ENCODE measurements at regions not wholly inside any gene's neighbourhood (a gene's known extent, or its start where the extent isn't known, plus 50 kb on each side); places are given as distances from the start of the nearest gene placed in this dataset.
A peak's percentile ranks its signal among the peaks of the same experiment; 100 is the strongest.

- Histone ChIP-seq H3K27me3 (ENCODE audit: control insufficient read depth, insufficient read depth, low read length) (no peaks in the 10 kb centered on the region), H3K36me3 (ENCODE audit: control insufficient read depth, insufficient read depth, low read length) (no peaks in the 10 kb centered on the region), H3K9ac (ENCODE audit: low read length) (no peak overlapping the region), H3K9me3 (ENCODE audit: control insufficient read depth, insufficient read depth, low read depth, low read length) (peaks cover 17% of the 10 kb centered on the region), H3K27ac (ENCODE audit: low read depth, low read length) (no peak overlapping the region), H3K4me3 (ENCODE audit: low read depth, low read length) (no peak overlapping the region), H3K4me1 (ENCODE audit: control insufficient read depth, insufficient read depth, low read length) (no peaks in the 10 kb centered on the region)
Measured at GRCh38 chr12:87171356-87171755, 857.8 kb downstream of the C12orf50 start.

GRCh38 chr12:87169010-87169409 lies 860.2 kb downstream of the C12orf50 start:
- H3K36me3 ChIP-seq (ENCODE audit: control insufficient read depth, insufficient read depth, low read length): peaks cover 5% of the 10 kb centered on the region; the same call in 1 of the 2 replicates
- H3K27me3 ChIP-seq (ENCODE audit: control insufficient read depth, insufficient read depth, low read length): no peaks in the 10 kb centered on the region
- no peak overlapping the region for H3K27ac ChIP-seq (ENCODE audit: low read depth, low read length)
- no peaks in the 10 kb centered on the region for H3K4me1 ChIP-seq (ENCODE audit: control insufficient read depth, insufficient read depth, low read length)
- no peak overlapping the region for H3K4me3 ChIP-seq (ENCODE audit: low read depth, low read length)
- H3K9ac ChIP-seq (ENCODE audit: low read length): no peak overlapping the region
- H3K9me3 ChIP-seq (ENCODE audit: control insufficient read depth, insufficient read depth, low read depth, low read length): peaks cover 40% of the 10 kb centered on the region

DNA sequence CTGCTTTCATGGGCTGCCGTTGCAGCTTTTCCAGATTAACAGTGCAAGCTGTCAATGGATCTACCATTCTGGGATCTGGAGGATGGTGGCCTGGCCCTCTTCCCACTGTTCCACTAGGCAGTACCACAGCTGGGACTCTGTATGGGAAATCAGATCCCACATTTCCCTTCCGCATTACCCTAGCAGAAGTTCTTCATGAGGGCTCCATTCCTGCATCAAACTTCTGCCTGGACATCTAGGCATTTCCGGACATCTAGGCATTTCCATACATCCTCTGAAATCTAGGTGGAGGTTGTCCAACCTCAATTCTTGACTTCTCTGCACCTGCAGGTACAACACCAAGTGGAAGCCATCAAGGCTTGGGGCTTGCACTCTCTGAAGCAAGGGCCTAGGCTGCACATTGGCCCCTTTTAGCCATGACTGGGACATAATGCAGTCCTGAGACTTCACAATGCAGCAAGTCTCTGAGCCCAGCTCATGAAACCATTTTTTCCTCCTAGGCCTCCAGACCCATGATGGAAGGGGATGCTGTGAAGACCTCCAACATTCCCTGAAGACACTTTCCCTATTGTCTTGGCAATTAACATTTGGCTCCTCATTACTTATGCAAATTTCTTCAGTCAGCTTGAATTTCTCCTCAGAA lies 863.3 kb downstream of the C12orf50 start:
- Histone ChIP-seq H3K36me3 (ENCODE audit: control insufficient read depth, insufficient read depth, low read length) (peaks cover 5% of the 10 kb centered on the region; the same call in 1 of the 2 replicates), H3K27ac (ENCODE audit: low read depth, low read length) (no peak overlapping the region), H3K9me3 (ENCODE audit: control insufficient read depth, insufficient read depth, low read depth, low read length) (peaks cover 41% of the 10 kb centered on the region), H3K9ac (ENCODE audit: low read length) (no peak overlapping the region), H3K27me3 (ENCODE audit: control insufficient read depth, insufficient read depth, low read length) (no peaks in the 10 kb centered on the region), H3K4me1 (ENCODE audit: control insufficient read depth, insufficient read depth, low read length) (no peaks in the 10 kb centered on the region), H3K4me3 (ENCODE audit: low read depth, low read length) (no peak overlapping the region)

GRCh38 chr12:87163122-87163521 lies 866.1 kb downstream of the C12orf50 start:
- H3K4me3 ChIP-seq (ENCODE audit: low read depth, low read length): no peak overlapping the region
- peaks cover 40% of the 10 kb centered on the region for H3K9me3 ChIP-seq (ENCODE audit: control insufficient read depth, insufficient read depth, low read depth, low read length)
- no peaks in the 10 kb centered on the region for H3K4me1 ChIP-seq (ENCODE audit: control insufficient read depth, insufficient read depth, low read length)
- peaks cover 5% of the 10 kb centered on the region; the same call in 1 of the 2 replicates for H3K36me3 ChIP-seq (ENCODE audit: control insufficient read depth, insufficient read depth, low read length)
- no peaks in the 10 kb centered on the region for H3K27me3 ChIP-seq (ENCODE audit: control insufficient read depth, insufficient read depth, low read length)
- H3K27ac ChIP-seq (ENCODE audit: low read depth, low read length): no peak overlapping the region
- no peak overlapping the region for H3K9ac ChIP-seq (ENCODE audit: low read length)

DNA sequence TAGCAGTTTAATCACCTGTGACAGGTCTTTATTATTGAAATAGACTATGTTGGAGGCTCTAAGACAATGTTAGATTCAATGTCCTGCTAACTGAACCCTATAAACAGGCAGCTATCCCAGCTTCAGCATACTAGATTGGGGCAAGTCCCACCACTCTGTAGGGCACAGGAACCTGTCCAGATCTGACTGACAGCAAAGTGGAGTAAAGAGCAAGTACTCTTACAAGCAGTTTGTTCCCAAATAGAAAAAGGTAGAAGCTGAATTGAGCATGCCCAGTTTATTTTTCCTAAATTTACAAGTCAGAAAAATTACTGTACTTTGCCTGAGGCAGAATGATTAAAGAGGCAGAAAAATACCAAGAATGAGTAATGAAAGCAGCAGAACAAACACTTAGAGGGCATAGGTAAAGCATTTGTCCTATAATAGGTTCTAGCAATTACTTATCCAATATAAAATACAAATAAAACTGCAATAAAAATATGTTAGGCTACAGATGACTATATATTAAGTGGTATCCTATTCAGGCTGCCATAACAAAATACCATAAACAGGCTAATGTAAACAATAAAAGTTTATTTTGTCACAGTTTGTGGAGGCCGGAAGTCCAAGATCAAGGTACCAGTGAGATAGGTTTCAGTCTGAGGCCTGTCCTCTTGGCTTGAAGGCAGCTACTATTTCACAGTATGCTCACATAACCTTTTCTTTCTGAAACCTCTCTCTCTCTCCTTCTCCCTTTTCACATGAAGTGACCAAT lies 868.2 kb downstream of the C12orf50 start:
- Histone ChIP-seq H3K9ac (ENCODE audit: low read length) (no peak overlapping the region), H3K4me3 (ENCODE audit: low read depth, low read length) (no peak overlapping the region), H3K27ac (ENCODE audit: low read depth, low read length) (no peak overlapping the region), H3K36me3 (ENCODE audit: control insufficient read depth, insufficient read depth, low read length) (peaks cover 5% of the 10 kb centered on the region; the same call in 1 of the 2 replicates), H3K4me1 (ENCODE audit: control insufficient read depth, insufficient read depth, low read length) (no peaks in the 10 kb centered on the region), H3K27me3 (ENCODE audit: control insufficient read depth, insufficient read depth, low read length) (no peaks in the 10 kb centered on the region), H3K9me3 (ENCODE audit: control insufficient read depth, insufficient read depth, low read depth, low read length) (peaks cover 26% of the 10 kb centered on the region)

DNA sequence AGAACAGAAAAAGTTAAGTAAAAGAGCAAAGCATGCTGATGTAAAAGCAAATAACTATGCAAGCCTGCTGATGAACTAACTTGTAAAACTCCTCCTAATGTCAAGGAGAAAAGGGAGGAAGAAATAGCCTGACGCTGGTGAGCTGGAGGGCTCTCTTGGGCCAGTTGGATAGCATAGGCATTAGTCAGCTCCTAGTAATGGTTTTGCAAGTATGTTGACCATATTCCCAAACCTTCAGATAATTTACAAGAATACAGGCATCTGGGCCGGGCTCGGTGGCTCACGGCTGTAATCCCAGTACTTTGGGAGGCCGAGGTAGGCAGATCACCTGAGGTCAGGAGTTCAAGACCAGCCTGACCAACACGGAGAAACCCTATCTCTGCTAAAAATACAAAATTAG lies 871.4 kb downstream of the C12orf50 start:
- Histone ChIP-seq H3K4me3 (ENCODE audit: low read depth, low read length) (no peak overlapping the region), H3K27me3 (ENCODE audit: control insufficient read depth, insufficient read depth, low read length) (no peaks in the 10 kb centered on the region), H3K27ac (ENCODE audit: low read depth, low read length) (no peak overlapping the region), H3K4me1 (ENCODE audit: control insufficient read depth, insufficient read depth, low read length) (peaks cover 4% of the 10 kb centered on the region; the same call in 1 of the 2 replicates), H3K9ac (ENCODE audit: low read length) (no peak overlapping the region), H3K9me3 (ENCODE audit: control insufficient read depth, insufficient read depth, low read depth, low read length) (no peaks in the 10 kb centered on the region), H3K36me3 (ENCODE audit: control insufficient read depth, insufficient read depth, low read length) (no peaks in the 10 kb centered on the region)

GRCh38 chr12:87155621-87156020 lies 873.6 kb downstream of the C12orf50 start:
- Histone ChIP-seq H3K27me3 (ENCODE audit: control insufficient read depth, insufficient read depth, low read length) (no peaks in the 10 kb centered on the region), H3K36me3 (ENCODE audit: control insufficient read depth, insufficient read depth, low read length) (no peaks in the 10 kb centered on the region), H3K9me3 (ENCODE audit: control insufficient read depth, insufficient read depth, low read depth, low read length) (0 out of 2 replicates have a peak, but pooled peaks cover 2% of the 10 kb centered on the region), H3K4me3 (ENCODE audit: low read depth, low read length) (no peak overlapping the region), H3K9ac (ENCODE audit: low read length) (no peak overlapping the region), H3K27ac (ENCODE audit: low read depth, low read length) (no peak overlapping the region), H3K4me1 (ENCODE audit: control insufficient read depth, insufficient read depth, low read length) (peaks cover 22% of the 10 kb centered on the region; the same call in 1 of the 2 replicates)

DNA sequence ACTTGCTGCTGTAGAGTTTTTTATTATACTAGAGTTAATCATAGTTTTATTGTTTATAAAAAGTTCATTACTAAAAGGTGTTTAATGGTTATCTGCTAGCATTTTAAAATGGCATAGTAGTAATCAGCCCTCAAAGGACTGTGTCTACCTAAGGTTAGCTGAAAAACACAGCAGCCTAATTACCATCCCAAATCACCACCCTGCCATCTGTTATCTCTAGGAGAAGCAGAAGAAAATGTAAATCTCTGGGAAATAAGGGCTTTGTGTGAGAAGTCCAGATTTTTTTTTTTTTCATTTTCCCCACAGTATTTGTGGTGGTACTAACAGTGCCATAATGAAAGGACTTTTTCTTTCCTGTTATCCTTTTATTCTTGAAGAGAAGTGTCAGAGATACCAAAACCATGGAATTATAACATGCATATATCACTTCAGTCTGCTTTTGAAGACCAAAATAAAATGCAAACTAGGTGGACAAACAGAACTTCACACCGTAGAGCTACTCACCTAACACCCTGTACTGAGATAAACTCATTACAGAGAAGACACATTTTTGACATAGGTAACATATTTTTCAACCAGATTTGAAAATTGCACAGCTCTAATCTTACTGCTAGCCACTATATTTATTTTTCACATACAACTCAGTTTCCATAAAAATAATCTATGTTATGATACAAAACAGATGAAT lies 876.2 kb downstream of the C12orf50 start:
- peaks cover 23% of the 10 kb centered on the region; the same call in 1 of the 2 replicates for H3K4me1 ChIP-seq (ENCODE audit: control insufficient read depth, insufficient read depth, low read length)
- no peaks in the 10 kb centered on the region for H3K27me3 ChIP-seq (ENCODE audit: control insufficient read depth, insufficient read depth, low read length)
- no peak overlapping the region for H3K27ac ChIP-seq (ENCODE audit: low read depth, low read length)
- H3K4me3 ChIP-seq (ENCODE audit: low read depth, low read length): no peak overlapping the region
- H3K36me3 ChIP-seq (ENCODE audit: control insufficient read depth, insufficient read depth, low read length): no peaks in the 10 kb centered on the region
- H3K9me3 ChIP-seq (ENCODE audit: control insufficient read depth, insufficient read depth, low read depth, low read length): 0 out of 2 replicates have a peak, but pooled peaks cover 3% of the 10 kb centered on the region
- H3K9ac ChIP-seq (ENCODE audit: low read length): no peak overlapping the region

DNA sequence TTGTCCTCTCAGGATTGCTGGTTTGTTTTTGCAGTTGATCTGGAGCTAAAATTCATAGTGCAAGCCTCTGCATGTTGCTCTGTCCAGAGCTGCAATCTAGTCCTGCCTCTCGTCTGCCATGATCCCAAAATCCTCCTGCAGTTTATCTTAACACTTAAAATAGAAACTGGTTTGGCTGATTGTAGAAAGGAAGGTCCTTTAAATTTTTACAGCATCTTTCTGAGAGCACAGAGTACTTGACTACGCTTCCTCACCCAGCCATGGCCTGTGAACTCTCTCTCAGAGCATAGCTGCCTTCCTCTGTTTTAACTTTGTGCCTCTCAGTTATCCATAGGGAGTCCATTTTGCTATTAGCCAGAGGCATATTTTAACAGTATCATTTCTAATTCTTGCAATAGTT lies 877.1 kb downstream of the C12orf50 start:
- H3K36me3 ChIP-seq (ENCODE audit: control insufficient read depth, insufficient read depth, low read length): no peaks in the 10 kb centered on the region
- peaks cover 23% of the 10 kb centered on the region; the same call in 1 of the 2 replicates for H3K4me1 ChIP-seq (ENCODE audit: control insufficient read depth, insufficient read depth, low read length)
- H3K27ac ChIP-seq (ENCODE audit: low read depth, low read length): peak overlapping the region; percentile 29; the same call in 1 of the 2 replicates
- H3K27me3 ChIP-seq (ENCODE audit: control insufficient read depth, insufficient read depth, low read length): no peaks in the 10 kb centered on the region
- H3K4me3 ChIP-seq (ENCODE audit: low read depth, low read length): no peak overlapping the region
- H3K9me3 ChIP-seq (ENCODE audit: control insufficient read depth, insufficient read depth, low read depth, low read length): 0 out of 2 replicates have a peak, but pooled peaks cover 3% of the 10 kb centered on the region
- peak overlapping the region; percentile 51 for H3K9ac ChIP-seq (ENCODE audit: low read length)

DNA sequence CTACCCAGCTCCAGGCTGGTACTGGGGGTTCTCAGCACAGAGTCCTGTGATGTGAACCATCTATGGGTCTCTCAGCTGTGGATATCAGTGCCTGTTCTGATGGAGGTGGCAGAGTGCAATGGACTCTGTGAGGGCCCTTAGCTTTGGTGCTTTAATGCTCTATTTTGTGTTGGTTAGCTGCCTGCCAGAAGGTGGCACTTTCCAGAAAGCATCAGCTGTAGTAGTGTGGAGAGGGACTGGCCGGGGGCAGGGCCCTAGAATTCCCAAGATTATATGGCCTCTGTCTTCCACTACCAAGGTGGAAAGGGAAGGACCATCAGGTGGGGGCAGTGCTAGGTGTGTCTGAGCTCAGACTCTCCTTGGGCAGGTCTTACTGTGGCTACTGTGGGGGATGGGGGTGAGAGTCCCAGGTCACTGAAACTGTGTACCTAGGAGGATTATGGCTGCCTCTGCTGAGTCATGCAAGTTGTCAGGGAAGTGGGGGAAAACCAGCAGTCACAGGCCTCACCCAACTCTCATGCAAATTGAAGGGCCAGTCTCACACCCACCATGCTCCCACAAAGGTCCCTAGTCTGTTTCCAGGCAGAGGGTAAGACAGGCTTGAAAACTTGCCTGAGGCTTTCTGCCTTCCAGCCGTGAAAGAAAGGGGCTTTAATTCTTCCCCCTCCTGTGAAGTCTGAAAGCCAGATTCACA lies 878.1 kb downstream of the C12orf50 start:
- Histone ChIP-seq H3K9ac (ENCODE audit: low read length) (peak overlapping the region; percentile 51), H3K4me1 (ENCODE audit: control insufficient read depth, insufficient read depth, low read length) (peaks cover 23% of the 10 kb centered on the region; the same call in 1 of the 2 replicates), H3K27ac (ENCODE audit: low read depth, low read length) (peak overlapping the region; percentile 64; the same call in 1 of the 2 replicates), H3K4me3 (ENCODE audit: low read depth, low read length) (no peak overlapping the region), H3K36me3 (ENCODE audit: control insufficient read depth, insufficient read depth, low read length) (no peaks in the 10 kb centered on the region), H3K9me3 (ENCODE audit: control insufficient read depth, insufficient read depth, low read depth, low read length) (0 out of 2 replicates have a peak, but pooled peaks cover 3% of the 10 kb centered on the region), H3K27me3 (ENCODE audit: control insufficient read depth, insufficient read depth, low read length) (no peaks in the 10 kb centered on the region)

All from HUES6 (cell line).